NT2/D1 (cell line): ENCODE measurements at regions not wholly inside any gene's neighbourhood (a gene's known extent, or its start where the extent isn't known, plus 50 kb on each side); places are given as distances from the start of the nearest gene placed in this dataset.

Experiments
- SUZ12 ChIP-seq: IDR thresholded peaks from 2 replicates; pipeline ENCODE4 v1.6.1; 2011; ENCODE audit not compliant: insufficient read length, insufficient read depth; ENCODE audit errors: extremely low read depth
- YY1 ChIP-seq: IDR thresholded peaks from 2 replicates; pipeline ENCODE4 v1.6.1; 2011; ENCODE audit not compliant: insufficient read length, insufficient read depth
- ZNF274 ChIP-seq: IDR thresholded peaks from 2 replicates; pipeline ENCODE4 v1.6.1; 2011; ENCODE audit warnings: mild to moderate bottlenecking, low read depth, low read length

DNA sequence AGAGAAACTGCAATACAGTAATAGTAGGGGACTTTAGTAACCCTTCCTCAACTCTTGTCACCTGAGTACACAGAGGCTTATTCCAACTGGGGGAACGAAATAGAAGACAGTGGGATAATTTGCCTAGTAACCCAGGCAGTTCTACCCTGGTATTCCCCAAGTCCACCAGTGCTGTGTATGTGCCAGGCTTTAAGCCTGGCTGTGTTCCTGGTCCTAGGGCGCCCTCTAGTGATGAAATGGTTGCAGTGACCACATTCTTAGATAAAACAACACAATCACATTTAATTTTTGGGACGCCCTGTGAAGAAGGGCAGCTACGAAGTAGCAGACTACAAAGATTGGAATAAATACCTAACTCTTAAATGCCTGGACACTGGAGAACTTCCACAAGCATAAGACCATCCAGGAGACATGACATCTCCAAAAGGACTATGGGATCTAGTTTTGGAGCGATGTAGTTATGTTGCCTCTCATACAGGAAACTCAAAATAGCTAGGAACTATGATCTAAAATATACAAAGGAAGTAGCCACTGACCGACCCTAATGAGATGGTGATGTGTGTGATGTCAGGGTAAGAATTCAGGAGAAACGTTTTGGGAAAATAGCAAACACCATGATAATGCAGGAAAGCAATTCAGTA is 163.0 kb upstream of the XIST start:
- TF ChIP-seq ZNF274 (no peak), YY1 (no peak), SUZ12 (no peak)
